B cell (primary cell): ENCODE measurements at regions not wholly inside any gene's neighbourhood (a gene's known extent, or its start where the extent isn't known, plus 50 kb on each side); places are given as distances from the start of the nearest gene placed in this dataset.

Experiments used
- EZH2 ChIP-seq: IDR thresholded peaks from 2 replicates; pipeline ENCODE4 v1.6.1; 2012; ENCODE audit warnings: borderline replicate concordance, low read depth, mild to moderate bottlenecking, moderate library complexity, low read length; ENCODE audit not compliant: insufficient read depth, poor library complexity, severe bottlenecking
- TF ChIP-seq, protein P1 (sequence below): fragments of 200-600 bp; IDR thresholded peaks from one replicate; pipeline ENCODE4 v1.8.0; 2022; ENCODE audit warnings: antibody characterized with exemption, mild to moderate bottlenecking

DNA sequence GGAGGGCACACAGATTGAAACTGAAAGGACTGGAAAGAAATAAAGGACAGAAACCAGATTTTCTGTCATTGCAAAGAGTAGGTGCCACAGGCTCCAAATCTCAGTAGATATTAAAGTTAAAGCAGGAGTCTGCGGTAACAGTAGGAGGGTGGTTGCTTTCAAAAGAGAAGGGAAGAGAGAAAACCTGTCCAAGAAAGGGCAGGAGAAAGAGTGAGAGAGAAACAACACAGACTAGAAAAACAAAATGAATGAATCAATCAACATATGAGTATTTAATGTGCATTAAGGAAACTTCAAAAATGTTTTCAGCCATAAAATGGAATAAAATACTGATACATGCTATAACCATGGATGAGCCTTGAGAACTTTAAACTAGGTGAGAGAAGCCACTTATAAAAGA is 143.1 kb upstream of the CTAGE1 start:
- TF ChIP-seq, protein P1, sequence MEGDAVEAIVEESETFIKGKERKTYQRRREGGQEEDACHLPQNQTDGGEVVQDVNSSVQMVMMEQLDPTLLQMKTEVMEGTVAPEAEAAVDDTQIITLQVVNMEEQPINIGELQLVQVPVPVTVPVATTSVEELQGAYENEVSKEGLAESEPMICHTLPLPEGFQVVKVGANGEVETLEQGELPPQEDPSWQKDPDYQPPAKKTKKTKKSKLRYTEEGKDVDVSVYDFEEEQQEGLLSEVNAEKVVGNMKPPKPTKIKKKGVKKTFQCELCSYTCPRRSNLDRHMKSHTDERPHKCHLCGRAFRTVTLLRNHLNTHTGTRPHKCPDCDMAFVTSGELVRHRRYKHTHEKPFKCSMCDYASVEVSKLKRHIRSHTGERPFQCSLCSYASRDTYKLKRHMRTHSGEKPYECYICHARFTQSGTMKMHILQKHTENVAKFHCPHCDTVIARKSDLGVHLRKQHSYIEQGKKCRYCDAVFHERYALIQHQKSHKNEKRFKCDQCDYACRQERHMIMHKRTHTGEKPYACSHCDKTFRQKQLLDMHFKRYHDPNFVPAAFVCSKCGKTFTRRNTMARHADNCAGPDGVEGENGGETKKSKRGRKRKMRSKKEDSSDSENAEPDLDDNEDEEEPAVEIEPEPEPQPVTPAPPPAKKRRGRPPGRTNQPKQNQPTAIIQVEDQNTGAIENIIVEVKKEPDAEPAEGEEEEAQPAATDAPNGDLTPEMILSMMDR, result no peak
- TF ChIP-seq EZH2, result no peak
